SKM-1 treated with dmso at 0.1 percent for 144 hours (cell line): ENCODE measurements at regions not wholly inside any gene's neighbourhood (a gene's known extent, or its start where the extent isn't known, plus 50 kb on each side); places are given as distances from the start of the nearest gene placed in this dataset.
"Not testable (repeated sequence)": the region's sequence is repeated elsewhere in the genome, so short reads cannot be mapped to it uniquely, and the experiment has no call there.

Source experiments
- DNase-seq: peaks from one replicate; lab custom pipeline; 2025; ENCODE audit not compliant: unreplicated experiment; lab: John Stamatoyannopoulos, UW

DNA sequence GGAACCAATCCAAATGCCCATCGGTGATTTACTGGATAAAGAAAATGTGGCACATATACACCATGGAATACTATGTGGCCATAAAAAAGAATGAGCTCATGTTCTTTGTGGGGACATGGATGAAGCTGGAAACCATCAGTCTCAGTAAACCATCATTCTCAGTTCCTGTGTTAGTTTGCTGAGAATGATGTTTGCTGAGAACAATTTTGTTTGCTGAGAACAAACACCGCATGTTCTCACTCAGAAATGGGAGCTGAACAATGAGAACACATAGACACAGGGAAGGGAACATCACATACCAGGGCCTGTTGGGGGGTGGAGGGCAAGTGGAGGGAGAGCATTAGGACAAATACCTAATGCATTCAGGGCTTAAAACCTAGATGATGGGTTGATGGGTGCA, 185.5 kb downstream of the ANXA1 start:
- DNase-seq, result not testable (repeated sequence)

GRCh38 chr9:73344060-73344459, 192.4 kb downstream of the ANXA1 start:
- DNase-seq, result no peak

GRCh38 chr9:73347123-73347522, 195.5 kb downstream of the ANXA1 start:
- no peak for DNase-seq

- DNase-seq, result no peak
Measured at GRCh38 chr9:73347720-73348119, 196.1 kb downstream of the ANXA1 start.

DNA sequence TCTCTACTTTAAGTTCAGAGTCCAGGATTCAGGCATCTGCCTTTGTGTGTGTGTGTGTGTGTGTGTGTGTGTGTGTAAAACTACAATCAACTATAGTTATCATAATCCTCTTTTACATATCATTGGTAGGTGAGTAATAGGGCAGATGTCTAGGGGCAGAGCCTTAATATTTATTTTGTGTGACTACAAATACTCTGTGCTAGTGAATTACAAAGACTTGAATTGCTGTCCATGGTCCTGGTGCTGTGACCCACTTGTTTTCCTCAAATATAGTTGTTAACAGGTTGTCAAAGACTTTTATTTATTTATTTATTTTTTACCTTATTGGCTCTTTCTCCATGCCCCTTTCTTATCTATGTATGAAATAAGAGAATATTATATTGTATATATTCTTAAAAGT, 196.8 kb downstream of the ANXA1 start:
- no peak for DNase-seq

- no peak for DNase-seq
Measured at GRCh38 chr9:73349476-73349875, 197.8 kb downstream of the ANXA1 start.

GRCh38 chr9:73357607-73358006, 205.9 kb downstream of the ANXA1 start:
- no peak for DNase-seq

DNA sequence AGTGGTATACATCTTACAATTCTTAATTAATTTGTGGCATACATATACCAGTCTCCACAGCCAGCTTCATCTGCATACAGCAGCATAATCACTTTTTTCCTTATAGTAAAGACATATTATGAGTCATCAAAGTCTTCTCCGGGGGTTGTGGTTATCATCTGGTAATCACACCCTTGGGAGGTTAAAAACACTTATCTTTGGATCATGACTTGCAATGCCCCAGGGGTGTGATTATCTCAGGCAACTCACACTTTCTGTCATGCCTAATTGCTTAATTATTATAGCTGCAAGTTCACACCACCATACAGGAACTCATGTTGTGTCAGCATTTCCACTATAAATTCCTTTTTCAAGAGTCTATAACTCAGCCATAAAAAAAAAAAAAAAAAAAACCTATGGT, 218.4 kb downstream of the ANXA1 start:
- no peak for DNase-seq

- no peak for DNase-seq
Measured at GRCh38 chr9:73371801-73372200, 220.1 kb downstream of the ANXA1 start.

GRCh38 chr9:73380411-73380810, 228.7 kb downstream of the ANXA1 start:
- DNase-seq, result no peak

DNA sequence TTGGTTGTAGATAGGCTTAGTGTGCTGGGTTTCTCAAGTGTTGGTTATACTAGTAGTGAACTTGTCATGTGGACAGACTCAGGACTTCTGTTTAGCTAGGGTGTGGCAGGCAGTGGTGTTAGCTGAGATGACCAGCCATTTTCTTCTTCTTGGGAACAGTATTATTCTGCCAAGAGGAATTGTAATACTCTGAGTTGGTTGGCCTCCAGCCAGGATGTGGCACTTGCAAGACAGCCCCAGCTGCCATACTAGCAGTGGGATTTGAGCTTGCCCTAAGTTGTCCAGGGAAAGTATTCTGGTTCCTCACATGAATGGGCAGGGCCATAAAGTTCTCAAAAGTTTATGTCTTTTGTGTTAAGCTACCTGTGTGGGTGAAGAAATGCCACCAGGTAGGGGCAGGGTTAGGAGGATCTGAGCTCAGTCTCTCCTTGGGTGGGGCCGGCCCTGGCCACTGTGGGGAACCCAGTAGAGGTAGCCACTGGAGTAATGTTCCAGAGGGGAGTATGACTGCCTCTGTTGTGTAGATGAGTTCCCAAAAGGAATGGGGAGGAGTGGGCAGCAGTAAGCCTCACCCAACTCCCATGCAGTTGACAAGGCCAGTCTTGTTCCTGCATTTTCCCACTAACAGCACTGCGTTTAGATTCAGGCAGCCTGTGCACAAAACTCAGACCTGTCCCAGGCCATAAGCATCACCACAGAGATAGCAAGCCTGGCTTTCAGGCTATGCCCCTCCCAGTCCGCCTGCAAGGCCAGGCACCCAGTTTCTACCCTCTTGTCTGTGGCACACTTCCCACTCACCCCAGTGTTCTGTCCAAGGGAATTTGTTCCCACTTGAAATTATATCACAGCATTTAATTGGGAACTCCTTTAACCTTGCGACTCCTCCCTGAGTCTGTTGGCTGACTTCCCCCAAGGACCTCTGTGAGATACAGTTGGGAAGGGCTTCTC, 250.7 kb downstream of the ANXA1 start:
- DNase-seq, result no peak

GRCh38 chr9:73411494-73411893, 259.8 kb downstream of the ANXA1 start:
- no peak for DNase-seq

DNA sequence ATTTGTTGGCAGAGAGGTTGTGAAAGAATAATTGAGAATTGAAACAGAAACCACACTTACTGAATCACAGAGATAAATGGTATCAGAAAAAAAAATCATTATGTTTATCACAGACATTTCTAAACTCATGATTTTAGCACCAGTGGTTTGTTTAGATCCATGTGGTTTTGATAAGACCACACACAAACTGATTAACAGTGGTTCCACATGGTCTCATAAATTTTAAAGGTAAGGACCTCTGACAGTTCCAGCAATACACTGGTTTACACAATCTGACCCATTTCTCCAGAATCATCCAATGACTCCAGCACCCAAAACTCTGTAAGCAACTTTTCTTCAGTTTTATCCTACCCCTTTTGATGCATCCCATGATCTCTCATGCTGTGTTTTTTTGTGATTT, 261.2 kb downstream of the ANXA1 start:
- no peak for DNase-seq

DNA sequence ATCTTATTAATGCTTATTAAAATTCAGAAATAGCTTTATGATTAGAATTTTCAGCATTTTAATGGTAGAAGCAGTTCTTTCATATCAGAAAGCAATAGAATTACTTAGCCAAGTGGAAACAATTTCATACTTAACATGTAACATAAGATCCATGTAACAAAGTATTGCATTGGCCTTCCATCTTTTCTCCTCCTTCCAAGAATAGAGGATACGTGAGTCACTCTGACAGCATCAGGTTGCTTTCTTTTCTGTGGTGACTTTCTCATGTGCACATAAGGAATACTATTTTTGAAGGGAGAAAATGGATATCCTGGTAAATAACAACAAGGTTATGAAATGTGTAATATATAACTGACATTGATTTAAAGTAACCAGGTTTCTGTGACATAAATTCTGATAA, 272.2 kb downstream of the ANXA1 start:
- no peak for DNase-seq

DNA sequence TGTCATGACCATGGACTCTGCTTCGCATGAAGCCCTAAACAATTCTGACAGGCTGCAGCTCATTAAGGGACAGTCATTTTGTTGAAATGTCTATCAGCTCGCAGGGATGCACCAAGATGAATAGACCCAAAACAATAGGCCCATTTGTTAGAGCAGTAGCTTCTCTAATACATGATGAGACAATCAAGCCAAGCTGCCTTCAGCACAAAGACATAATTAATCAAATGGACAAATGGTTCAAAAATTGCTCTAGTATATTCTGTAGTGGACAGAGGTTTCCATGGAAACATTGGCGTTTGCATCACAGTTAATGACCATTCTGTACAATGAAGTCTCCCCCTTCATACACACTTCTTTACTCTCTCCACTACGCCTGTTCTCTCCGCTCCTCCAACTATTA, 274.6 kb downstream of the ANXA1 start:
- no peak for DNase-seq

DNA sequence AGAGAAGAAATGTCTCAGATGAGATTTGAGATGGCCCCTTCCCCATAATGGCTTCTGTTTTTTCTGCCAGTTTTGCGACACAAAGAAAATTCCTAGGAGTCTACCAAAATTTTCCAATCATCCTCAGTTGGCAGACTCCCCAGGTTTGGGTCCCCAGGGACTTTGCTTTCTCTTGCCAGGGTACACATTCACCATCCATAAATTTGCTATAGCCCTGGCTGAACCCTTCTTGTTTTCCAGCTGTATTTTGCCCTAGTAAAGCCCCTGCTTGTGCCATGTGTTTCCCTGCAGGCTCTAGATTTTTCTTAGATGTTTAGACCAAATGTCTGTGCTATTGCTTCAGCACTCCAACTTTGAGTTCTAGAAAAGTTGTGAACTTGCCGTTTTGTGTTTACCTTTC, 283.2 kb downstream of the ANXA1 start:
- DNase-seq, result no peak

DNA sequence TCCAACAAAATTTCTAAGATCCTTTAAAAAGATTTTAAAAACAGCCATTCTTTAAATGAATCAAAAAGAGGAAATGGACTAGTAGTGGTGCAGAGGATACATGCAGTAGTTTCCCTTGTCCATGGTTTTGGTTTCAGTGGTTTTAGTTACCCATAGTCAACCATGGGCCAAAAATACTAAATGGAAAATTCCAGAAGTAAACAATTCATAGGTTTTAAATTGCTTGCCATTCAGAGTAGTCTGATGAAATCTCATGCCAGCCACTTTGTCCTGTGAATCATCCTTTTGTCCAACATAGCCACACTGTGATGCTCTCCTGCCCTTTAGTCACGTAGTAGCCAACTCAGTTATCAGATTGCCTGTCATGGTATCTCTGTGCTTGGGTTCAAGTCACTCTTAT, 286.1 kb downstream of the ANXA1 start:
- DNase-seq, result no peak

- not testable (repeated sequence) for DNase-seq
Measured at GRCh38 chr9:73439839-73440238, 288.2 kb downstream of the ANXA1 start.

GRCh38 chr9:73441223-73441622, 289.6 kb downstream of the ANXA1 start:
- DNase-seq, result no peak

DNA sequence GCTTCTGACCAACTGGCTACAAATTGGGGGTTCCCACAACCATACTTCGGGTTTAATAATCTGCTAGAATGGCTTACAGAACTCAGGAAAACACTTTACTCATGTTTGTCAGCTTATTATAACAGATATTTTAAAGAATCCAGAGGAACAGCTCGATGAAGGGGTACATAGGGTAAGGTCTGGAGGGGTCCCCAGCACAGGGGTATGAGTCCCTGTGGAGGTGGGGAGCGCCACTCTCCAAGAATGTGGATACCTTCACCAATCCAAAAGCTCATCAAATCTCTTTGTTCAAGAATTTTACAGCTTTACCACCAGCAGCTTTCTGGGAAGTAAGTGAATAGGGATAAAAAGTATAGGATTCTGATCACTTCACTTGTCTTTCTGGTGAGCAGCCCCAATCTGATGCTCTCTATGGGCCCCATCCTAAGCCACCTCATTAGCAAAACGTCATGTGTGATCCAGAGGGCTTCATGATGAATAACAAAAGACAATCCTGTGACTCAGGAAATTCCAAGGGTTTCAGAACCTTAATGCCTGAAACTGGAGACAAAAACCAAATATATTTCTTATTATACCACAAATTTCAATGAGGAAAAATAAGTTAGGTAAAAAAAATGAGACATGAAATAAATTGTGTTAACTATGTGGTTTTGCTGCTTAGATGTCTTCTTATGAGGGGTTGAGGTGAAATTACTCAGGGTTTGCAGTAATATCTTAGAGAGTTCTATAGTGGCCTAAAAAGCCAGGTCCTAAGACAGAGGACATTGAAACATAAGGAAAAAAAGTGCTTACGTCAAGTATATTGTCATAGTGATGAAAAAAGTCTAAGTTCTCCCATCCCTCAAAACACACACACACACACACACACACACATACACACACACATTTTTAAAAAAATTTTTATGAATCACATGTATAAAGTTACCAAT, 290.5 kb downstream of the ANXA1 start:
- no peak for DNase-seq

DNA sequence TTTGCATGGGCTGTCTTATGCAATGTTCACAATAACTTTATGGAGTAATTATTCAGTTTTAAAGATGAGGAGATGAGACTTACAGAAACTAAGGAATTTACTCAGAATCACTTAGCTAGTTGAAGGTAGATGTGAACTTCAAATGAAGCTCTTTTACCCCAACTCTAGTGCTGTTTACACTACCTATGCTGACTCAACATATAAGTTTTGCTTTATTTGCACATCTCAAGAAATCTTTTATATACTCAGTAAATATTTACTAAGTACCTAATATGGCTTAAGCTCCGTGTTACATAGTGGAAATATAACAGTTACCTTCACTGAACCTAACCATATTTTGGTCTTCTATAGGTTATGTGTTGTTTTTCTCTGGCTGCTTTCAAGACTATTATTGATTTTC, 293.2 kb downstream of the ANXA1 start:
- no peak for DNase-seq

DNA sequence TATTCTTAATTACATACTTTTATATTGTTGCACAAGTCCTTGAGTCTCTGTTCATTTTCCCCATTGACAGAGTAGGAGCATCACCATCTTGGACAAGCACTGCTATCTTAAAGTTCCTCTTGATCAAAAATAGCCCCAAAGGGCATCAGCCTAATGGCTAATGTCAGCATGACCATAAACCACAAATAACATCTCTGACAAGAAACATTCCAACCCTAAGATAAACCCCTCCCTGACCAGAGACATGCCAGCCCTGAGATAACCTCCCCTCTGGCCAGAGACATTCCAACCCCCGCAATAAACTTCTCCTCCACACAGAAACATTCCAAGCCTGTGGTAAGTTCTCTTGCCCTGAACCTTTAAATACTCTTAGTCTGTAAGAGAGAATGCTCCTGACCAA, 293.7 kb downstream of the ANXA1 start:
- DNase-seq, result not testable (repeated sequence)
